GM18502 (cell line): ENCODE measurements at regions not wholly inside any gene's neighbourhood (a gene's known extent, or its start where the extent isn't known, plus 50 kb on each side); places are given as distances from the start of the nearest gene placed in this dataset.

Source experiments
- ATAC-seq: cut with Tn5 transposase; IDR thresholded peaks from one replicate; pipeline ENCODE4 v1.9.1; 2021; ENCODE audit warnings: mild to moderate bottlenecking; ENCODE audit not compliant: unreplicated experiment, poor library complexity

DNA sequence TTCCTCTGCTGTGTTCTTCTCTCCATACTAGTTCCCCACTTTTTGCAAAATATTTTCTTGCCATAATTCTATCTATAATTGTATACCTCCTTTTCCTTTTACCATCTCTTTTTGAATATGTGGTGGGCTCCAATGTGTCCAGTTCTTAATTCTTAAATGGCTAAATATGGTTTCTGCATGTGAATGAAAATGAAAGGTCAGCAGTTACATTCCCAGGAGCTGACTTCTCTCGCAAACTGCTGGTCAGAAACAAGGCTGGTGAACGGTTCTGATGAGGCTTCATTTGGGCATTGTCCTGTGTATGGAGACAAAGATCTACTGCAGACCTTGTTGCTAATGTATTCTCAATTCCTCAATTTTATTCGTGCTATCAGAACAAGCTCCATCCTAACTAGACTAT lies 309.2 kb downstream of the SNX13 start:
- no peak for ATAC-seq

- ATAC-seq: no peak
Measured at GRCh38 chr7:17632384-17632783, 307.9 kb downstream of the SNX13 start.

- ATAC-seq: no peak
Measured at GRCh38 chr7:17633067-17633466, 307.2 kb downstream of the SNX13 start.

- ATAC-seq: no peak
Measured at GRCh38 chr7:17638727-17639126, 301.6 kb downstream of the SNX13 start.

GRCh38 chr7:17640730-17641377 lies 299.4 kb downstream of the SNX13 start:
- ATAC-seq: peak; percentile 78

DNA sequence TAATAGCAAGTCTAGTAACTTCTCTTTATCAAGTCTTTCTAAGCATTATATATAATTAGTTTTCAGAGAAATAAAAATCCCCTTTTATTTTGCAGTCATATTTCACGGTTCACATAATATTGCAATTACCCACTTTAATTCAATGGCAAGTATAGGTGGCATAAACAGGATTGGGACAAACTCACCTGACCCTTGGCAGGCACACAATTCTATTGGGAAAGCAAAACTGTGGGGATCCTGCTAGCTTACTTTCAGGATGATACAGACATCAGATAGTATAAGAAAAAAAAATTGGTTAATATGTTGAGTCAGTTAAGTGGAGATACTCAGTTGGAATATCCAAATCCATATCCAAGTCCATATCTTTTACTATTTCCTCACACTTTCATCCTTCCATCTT lies 294.8 kb downstream of the SNX13 start:
- ATAC-seq: no peak

DNA sequence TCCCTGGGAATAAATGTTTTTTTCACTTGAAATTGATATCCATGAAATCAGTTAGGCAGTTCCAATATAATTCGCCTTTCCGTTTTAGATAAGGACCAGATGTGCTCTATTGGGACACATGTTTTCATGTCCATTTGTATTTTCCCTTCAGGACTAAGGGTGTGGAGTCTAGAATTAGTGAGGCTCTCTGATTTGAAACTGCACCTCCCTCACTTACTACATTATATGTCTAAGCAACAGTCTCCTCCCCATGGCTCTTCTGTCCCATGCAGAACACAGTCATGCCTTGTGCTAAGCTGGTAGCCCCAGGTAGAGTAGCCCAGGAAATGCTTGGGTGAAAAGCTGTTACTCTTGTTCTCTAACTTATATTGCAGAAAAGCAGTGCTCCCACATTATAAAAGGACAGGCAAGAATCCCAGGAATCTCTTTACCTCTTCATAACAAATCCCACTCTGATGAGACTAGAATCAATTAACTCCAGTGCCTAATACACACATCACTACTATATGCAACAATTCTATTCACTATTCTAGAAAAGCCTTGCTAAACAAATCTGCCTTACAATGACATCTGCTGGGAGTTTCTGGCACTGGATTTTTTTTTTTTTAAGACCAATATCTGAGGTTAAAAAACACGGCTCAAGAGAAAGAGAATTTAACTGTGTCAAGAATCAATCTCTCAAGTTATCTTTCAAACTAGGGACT lies 293.9 kb downstream of the SNX13 start:
- no peak for ATAC-seq

DNA sequence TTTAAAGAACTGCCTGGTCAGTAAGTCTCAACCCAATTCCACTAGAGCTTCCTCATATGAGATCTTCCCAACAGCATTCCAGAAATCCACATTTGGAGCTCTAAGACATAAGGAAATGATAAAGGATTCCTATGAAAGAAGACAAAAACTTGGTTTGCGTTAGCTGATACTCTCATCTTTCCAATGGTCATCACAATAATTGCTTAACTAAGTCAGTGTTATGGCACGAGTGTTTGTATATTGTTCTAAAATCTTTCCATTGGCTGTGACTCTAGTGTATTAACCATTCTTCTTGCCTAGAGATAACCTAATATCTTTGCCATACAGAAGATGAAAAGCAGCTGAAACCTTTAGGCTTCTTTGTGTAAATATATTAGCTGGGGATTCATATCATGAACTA lies 289.0 kb downstream of the SNX13 start:
- no peak for ATAC-seq

DNA sequence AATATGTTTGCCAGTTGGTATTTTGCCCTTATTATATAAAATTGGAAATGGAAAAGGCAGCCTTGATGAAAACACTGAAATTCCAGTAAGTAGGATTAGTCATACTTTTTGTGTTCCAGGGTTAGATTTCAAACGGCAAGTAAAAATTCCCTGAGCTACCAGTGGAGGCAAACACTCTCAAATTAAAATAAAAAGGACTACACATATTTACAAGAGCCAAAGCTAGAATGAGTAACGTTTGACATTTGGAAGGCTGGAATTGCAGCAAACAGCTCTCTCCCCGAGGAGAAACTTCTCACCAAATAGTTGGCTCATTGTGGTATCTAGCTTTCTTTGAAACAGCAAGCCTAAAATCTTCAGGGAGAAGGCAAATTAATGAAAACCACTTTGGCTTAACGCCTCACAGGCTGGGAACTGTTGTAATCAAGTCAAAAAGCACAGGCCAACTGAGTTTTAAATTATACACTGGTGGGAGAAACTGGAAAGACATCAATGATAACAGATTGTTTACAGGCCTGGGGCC lies 288.4 kb downstream of the SNX13 start:
- no peak for ATAC-seq

DNA sequence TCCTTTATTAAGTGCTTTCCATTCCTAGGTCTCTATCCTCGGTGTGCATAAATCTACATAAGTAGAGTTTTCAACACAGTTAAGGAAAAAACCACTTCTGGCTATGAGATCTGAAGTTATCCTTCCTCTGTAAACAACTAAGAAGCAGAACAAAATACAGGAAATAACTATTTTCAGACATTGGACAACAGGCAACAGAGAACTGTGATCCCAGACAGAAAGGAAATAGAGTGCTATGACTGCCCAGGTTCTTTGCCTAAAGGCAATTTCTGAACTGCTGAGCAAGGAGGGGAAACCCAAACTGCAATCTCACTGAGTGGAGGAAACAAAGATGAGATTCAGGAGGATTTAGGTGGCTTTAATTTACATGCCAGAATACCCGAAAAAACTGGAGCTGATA lies 285.4 kb downstream of the SNX13 start:
- no peak for ATAC-seq

- no peak for ATAC-seq
Measured at GRCh38 chr7:17659126-17659525, 281.2 kb downstream of the SNX13 start.

GRCh38 chr7:17660116-17660515 lies 280.2 kb downstream of the SNX13 start:
- no peak for ATAC-seq

- ATAC-seq: no peak
Measured at GRCh38 chr7:17661982-17662585, 278.2 kb downstream of the SNX13 start.

- no peak for ATAC-seq
Measured at GRCh38 chr7:17663061-17663675, 277.1 kb downstream of the SNX13 start.

DNA sequence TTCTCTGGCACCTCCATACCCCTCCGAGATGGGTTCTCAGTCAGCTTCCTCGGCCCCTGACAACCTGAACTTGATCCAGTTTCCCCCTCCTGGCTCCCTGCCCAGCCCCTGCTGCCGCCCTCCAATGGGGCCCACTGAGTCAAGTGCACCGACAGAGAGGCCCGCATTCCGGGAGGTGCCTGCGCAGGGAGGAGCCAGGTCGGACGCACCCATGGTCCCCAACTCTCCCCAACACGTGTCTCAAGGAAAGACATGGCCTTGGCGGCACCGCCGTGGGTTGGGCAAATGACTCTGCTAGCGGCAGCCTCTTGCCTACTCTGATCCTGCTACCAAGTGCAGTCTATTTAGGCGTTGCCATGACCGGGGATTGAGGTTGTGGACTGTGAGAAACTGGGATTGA lies 275.3 kb downstream of the SNX13 start:
- no peak for ATAC-seq

DNA sequence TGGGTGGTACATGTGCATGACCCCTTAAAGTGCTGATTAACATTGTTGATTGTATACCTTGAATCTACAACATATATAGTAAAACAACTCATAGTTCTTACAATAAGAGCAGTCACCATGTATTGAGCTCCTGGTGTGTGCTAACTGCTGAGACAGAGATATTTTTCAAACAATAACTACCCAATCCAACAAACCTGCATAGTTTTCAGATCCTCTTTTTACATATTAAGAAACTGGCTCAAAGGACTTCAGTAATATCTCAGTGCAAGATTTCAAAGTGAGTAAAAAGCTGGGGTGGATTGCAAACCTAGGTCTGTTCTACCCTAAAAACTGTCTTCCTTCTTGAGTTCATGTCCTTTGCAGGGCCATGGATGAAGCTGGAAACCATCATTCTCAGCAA lies 272.2 kb downstream of the SNX13 start:
- peak; percentile 60 for ATAC-seq

GRCh38 chr7:17669204-17669603 lies 271.1 kb downstream of the SNX13 start:
- no peak for ATAC-seq

- ATAC-seq: no peak
Measured at GRCh38 chr7:17671956-17672355, 268.3 kb downstream of the SNX13 start.

- no peak for ATAC-seq
Measured at GRCh38 chr7:17672783-17673182, 267.5 kb downstream of the SNX13 start.

- no peak for ATAC-seq
Measured at GRCh38 chr7:17674166-17674942, 265.9 kb downstream of the SNX13 start.
